Nephron (organoid): ENCODE measurements at regions not wholly inside any gene's neighbourhood (a gene's known extent, or its start where the extent isn't known, plus 50 kb on each side); places are given as distances from the start of the nearest gene placed in this dataset.
"Not testable (repeated sequence)": the region's sequence is repeated elsewhere in the genome, so short reads cannot be mapped to it uniquely, and the experiment has no call there.

ENCODE experiments used
- H3K27ac Mint-ChIP-seq, 3 experiments: 2 replicates each; pipeline ENCODE4 v1.8.0; 2020; ENCODE audit warnings: mixed read lengths in 3 of 3, mild to moderate bottlenecking in 2 of 3, moderate library complexity in 1 of 3
- H3K27me3 Mint-ChIP-seq: 2 replicates; pipeline ENCODE4 v1.8.0; 2021; ENCODE audit warnings: low read depth, mild to moderate bottlenecking, moderate library complexity, mixed read lengths
- H3K36me3 Mint-ChIP-seq: 2 replicates; pipeline ENCODE4 v1.8.0; 2020; ENCODE audit warnings: low read depth, mixed read lengths
- H3K4me1 Mint-ChIP-seq: 2 replicates; pipeline ENCODE4 v1.8.0; 2020; ENCODE audit warnings: mixed read lengths
- H3K4me3 Mint-ChIP-seq, 3 experiments: 2 replicates each; pipeline ENCODE4 v1.8.0; 2020; ENCODE audit warnings: mild to moderate bottlenecking in 3 of 3, mixed read lengths in 3 of 3, moderate library complexity in 2 of 3
- H3K9me3 Mint-ChIP-seq: 2 replicates; pipeline ENCODE4 v1.8.0; 2020; ENCODE audit warnings: mixed read lengths

- H3K4me1 Mint-ChIP-seq, H3K4me3 Mint-ChIP-seq, H3K27ac Mint-ChIP-seq, H3K36me3 Mint-ChIP-seq, H3K9me3 Mint-ChIP-seq, H3K27me3 Mint-ChIP-seq: not testable (repeated sequence)
Observed at GRCh38 chr21:6158171-6158570, 4363.2 kb upstream of the TPTE start.
